ENCODE measurements at regions not wholly inside any gene's neighbourhood (a gene's known extent, or its start where the extent isn't known, plus 50 kb on each side); places are given as distances from the start of the nearest gene placed in this dataset.

DNA sequence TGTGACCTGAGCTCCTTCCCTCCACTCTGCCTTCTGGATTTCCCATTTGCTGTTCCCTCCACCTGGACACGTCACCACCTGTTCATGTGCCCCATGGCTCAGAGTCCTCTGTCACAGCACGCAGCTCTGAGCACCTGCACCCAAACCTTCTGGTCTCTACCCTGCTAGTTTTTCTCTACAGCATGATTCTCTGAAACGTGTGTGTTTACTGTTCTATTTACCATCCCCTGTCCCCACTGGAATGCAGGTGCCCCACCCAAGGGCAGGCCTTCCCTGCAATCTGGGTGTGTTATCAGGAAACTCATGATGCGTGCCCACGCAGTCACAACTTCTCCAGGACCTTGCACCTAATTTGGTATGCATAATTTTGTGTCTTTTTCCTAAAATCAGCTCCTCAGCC lies 284.4 kb upstream of the IGFBP3 start:
- TF ChIP-seq EZH2 (IDR thresholded peaks at IDR 0.05; ENCODE audit: borderline replicate concordance, insufficient read depth, low read depth, low read length, poor library complexity, severe bottlenecking), result no peak
- TF ChIP-seq, protein P1, sequence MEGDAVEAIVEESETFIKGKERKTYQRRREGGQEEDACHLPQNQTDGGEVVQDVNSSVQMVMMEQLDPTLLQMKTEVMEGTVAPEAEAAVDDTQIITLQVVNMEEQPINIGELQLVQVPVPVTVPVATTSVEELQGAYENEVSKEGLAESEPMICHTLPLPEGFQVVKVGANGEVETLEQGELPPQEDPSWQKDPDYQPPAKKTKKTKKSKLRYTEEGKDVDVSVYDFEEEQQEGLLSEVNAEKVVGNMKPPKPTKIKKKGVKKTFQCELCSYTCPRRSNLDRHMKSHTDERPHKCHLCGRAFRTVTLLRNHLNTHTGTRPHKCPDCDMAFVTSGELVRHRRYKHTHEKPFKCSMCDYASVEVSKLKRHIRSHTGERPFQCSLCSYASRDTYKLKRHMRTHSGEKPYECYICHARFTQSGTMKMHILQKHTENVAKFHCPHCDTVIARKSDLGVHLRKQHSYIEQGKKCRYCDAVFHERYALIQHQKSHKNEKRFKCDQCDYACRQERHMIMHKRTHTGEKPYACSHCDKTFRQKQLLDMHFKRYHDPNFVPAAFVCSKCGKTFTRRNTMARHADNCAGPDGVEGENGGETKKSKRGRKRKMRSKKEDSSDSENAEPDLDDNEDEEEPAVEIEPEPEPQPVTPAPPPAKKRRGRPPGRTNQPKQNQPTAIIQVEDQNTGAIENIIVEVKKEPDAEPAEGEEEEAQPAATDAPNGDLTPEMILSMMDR (IDR thresholded peaks at IDR 0.05), result no peak
